LNCAP (cell line): ENCODE measurements at regions not wholly inside any gene's neighbourhood (a gene's known extent, or its start where the extent isn't known, plus 50 kb on each side); places are given as distances from the start of the nearest gene placed in this dataset.

Experiments used
- TF ChIP-seq, protein P1 (sequence below): fragments of 450-650 bp; IDR thresholded peaks from 2 replicates; pipeline ENCODE4 v1.5.1; 2017; ENCODE audit warnings: mild to moderate bottlenecking

DNA sequence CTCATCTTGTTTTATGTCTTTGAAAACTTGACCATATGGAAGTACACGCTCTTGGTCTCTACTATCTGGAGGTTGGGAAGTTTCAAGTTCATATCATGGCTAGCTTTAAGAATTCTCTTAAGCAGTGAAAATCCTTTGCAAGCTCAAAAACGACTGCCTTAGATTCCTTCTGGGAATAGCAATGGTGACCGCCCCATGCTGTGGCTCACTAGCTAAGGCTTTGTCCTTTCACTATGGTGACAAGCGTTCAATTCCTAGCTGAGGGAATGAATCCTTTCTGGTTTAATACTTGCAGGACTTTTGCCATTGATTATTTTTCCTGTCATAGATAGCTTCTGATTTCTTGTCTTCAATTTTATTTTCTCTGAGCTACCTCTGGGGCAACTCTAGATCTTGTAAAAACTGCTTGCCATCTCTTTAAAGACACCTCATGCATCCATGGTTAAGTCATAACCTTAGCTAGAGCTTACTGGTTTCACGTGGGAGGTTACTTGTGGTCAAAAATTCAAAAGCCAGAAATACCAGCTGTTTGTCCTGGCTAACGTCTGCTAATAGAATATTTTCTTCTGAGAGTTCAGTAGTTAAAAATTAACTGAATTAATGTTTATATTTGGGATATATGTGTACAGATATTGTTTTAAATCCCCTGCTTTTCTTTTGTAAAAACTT is 673.4 kb upstream of the CBLB start:
- TF ChIP-seq, protein P1, sequence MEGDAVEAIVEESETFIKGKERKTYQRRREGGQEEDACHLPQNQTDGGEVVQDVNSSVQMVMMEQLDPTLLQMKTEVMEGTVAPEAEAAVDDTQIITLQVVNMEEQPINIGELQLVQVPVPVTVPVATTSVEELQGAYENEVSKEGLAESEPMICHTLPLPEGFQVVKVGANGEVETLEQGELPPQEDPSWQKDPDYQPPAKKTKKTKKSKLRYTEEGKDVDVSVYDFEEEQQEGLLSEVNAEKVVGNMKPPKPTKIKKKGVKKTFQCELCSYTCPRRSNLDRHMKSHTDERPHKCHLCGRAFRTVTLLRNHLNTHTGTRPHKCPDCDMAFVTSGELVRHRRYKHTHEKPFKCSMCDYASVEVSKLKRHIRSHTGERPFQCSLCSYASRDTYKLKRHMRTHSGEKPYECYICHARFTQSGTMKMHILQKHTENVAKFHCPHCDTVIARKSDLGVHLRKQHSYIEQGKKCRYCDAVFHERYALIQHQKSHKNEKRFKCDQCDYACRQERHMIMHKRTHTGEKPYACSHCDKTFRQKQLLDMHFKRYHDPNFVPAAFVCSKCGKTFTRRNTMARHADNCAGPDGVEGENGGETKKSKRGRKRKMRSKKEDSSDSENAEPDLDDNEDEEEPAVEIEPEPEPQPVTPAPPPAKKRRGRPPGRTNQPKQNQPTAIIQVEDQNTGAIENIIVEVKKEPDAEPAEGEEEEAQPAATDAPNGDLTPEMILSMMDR = no peak

- TF ChIP-seq, protein P1 = no peak
These were observed 683.7 kb upstream of the CBLB start for GRCh38 chr3:106552351-106553043.

DNA sequence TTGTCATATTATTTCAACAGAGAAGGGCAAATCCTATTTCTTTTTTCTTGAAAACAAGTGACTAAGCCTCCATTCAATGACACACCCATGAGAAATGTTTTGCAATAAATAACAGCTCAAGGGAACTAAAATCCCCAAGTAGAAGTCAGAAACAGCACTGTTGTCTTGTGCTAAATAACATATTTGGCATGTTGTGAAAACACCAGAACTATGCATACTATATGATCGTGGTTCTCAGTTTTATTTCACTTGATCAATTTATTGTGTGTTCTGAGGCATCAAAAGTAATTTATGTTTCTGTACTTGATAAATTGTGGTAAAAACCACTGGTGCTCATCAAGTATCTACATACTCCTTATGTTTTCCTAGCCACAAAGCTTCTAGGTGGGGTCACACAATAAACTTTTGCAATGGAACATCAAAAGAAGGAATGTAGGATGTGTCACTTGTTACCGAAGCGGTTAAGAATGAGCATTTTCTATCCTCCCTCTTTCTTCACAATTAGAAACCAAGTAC is 691.7 kb upstream of the CBLB start:
- TF ChIP-seq, protein P1 = no peak

GRCh38 chr3:106566277-106566676 is 697.5 kb upstream of the CBLB start:
- TF ChIP-seq, protein P1 = no peak

GRCh38 chr3:106570426-106570825 is 701.6 kb upstream of the CBLB start:
- TF ChIP-seq, protein P1 = no peak

- TF ChIP-seq, protein P1 = no peak
These were observed 704.8 kb upstream of the CBLB start for GRCh38 chr3:106573605-106574004.

- TF ChIP-seq, protein P1 = no peak
These were observed 706.2 kb upstream of the CBLB start for GRCh38 chr3:106575029-106575428.
